CD4-positive, alpha-beta T cell (primary cell): ENCODE measurements at regions not wholly inside any gene's neighbourhood (a gene's known extent, or its start where the extent isn't known, plus 50 kb on each side); places are given as distances from the start of the nearest gene placed in this dataset.

Source experiments
- ATAC-seq: fragments of 200-7000 bp; cut with Tn5 transposase; one replicate; pipeline ENCODE4 v1.10.0; 2022; ENCODE audit warnings: mild to moderate bottlenecking; ENCODE audit not compliant: poor library complexity
- CTCF ChIA-PET: fragments of 350-600 bp; sonication (Branson Sonifier 250); formaldehyde crosslinking; loops from one replicate; lab custom pipeline; 2021; ENCODE audit warnings: antibody characterized with exemption, inconsistent platforms; lab: Charles Lee
- POLR2A ChIA-PET: fragments of 350-600 bp; sonication (Branson Sonifier 250); formaldehyde crosslinking; loops from one replicate; lab custom pipeline; 2021; ENCODE audit warnings: antibody characterized with exemption, inconsistent platforms; lab: Charles Lee
- DNase-seq, 14 experiments: peaks; one replicate each; pipeline ENCODE4 v3.0.0-alpha.2; 2013 to 2020; ENCODE audit warnings: mixed read lengths in 2 of 14
- H3K27ac ChIP-seq, 2 donors: one replicate each; pipeline versions ENCODE4 v1.5.1 to v1.7.0; 2013; ENCODE audit warnings: low read length in 2 of 2, low read depth in 1 of 2, mild to moderate bottlenecking in 1 of 2
- H3K27me3 ChIP-seq, 2 experiments: 1 replicate in 1 of 2; 2 replicates in 1 of 2; pipeline versions ENCODE4 v1.6.1 to v1.7.0; 2013; ENCODE audit warnings: low read length in 2 of 2, control low read depth in 1 of 2, mild to moderate bottlenecking in 1 of 2, moderate library complexity in 1 of 2; ENCODE audit not compliant: insufficient read depth in 2 of 2, control insufficient read depth in 1 of 2
- H3K36me3 ChIP-seq: one replicate; pipeline ENCODE4 v1.6.1; 2013; ENCODE audit warnings: low read length, control low read depth; ENCODE audit not compliant: insufficient read depth
- H3K4me1 ChIP-seq: one replicate; pipeline ENCODE4 v1.6.1; 2013; ENCODE audit warnings: low read length, control low read depth; ENCODE audit not compliant: insufficient read depth
- H3K4me3 ChIP-seq: one replicate; pipeline ENCODE4 v1.5.1; 2013; ENCODE audit warnings: mild to moderate bottlenecking, low read length, moderate library complexity
- H3K9me3 ChIP-seq, 2 experiments: 1 replicate in 1 of 2; 2 replicates in 1 of 2; pipeline versions ENCODE4 v1.6.1 to v1.7.0; 2013; ENCODE audit warnings: low read length in 2 of 2, mild to moderate bottlenecking in 2 of 2, control low read depth in 1 of 2, moderate library complexity in 1 of 2; ENCODE audit not compliant: control insufficient read depth in 1 of 2, insufficient read depth in 1 of 2
- H3K27ac Mint-ChIP-seq: one replicate; pipeline ENCODE4 v1.8.0; 2020; ENCODE audit warnings: mixed read lengths
- H3K27me3 Mint-ChIP-seq: one replicate; pipeline ENCODE4 v1.8.0; 2021; ENCODE audit warnings: mixed read lengths
- H3K36me3 Mint-ChIP-seq: one replicate; pipeline ENCODE4 v1.8.0; 2021; ENCODE audit warnings: low read depth, mixed read lengths
- H3K4me1 Mint-ChIP-seq: one replicate; pipeline ENCODE4 v1.8.0; 2021; ENCODE audit warnings: low read depth, mixed read lengths
- H3K4me3 Mint-ChIP-seq: one replicate; pipeline ENCODE4 v1.8.0; 2020; ENCODE audit warnings: mild to moderate bottlenecking, mixed read lengths
- H3K9me3 Mint-ChIP-seq: one replicate; pipeline ENCODE4 v1.8.0; 2020; ENCODE audit warnings: mixed read lengths
- CTCF ChIP-seq: fragments of 200-600 bp; IDR thresholded peaks from one replicate; pipeline ENCODE4 v1.8.0; 2022; ENCODE audit warnings: antibody characterized with exemption, mild to moderate bottlenecking
- intact Hi-C, 2 experiments: fragments of 100-400 bp; cut with DNase I in 1 of 2; cut with micrococcal nuclease in 1 of 2; formaldehyde crosslinking; loops; one replicate each; pipeline versions ENCODE4 v1.15.1 to v1.9.0; 2023 to 2025; cut with DNase I, micrococcal nuclease

- TF ChIP-seq CTCF: no peak
- no peak overlapping the region for H3K27ac ChIP-seq
- no peak overlapping the region for H3K4me3 Mint-ChIP-seq
- DNase-seq (no peak), ATAC-seq (no peak)
- CTCF ChIA-PET: no interaction called here
- intact Hi-C loops: no loop called here
- no peaks in the 10 kb centered on the region for H3K27me3 Mint-ChIP-seq
- no peaks in the 10 kb centered on the region for H3K9me3 ChIP-seq
- no peaks in the 10 kb centered on the region for H3K4me1 ChIP-seq
- H3K9me3 Mint-ChIP-seq: peaks cover 4% of the 10 kb centered on the region
- no peak overlapping the region for H3K27ac Mint-ChIP-seq
- no peaks in the 10 kb centered on the region for H3K27me3 ChIP-seq
- no peaks in the 10 kb centered on the region for H3K36me3 ChIP-seq
- POLR2A ChIA-PET: no interaction called here
- no peak overlapping the region for H3K4me3 ChIP-seq
- no peaks in the 10 kb centered on the region for H3K36me3 Mint-ChIP-seq
- no peaks in the 10 kb centered on the region for H3K4me1 Mint-ChIP-seq
These were observed 182.6 kb downstream of the TRPC6 start for GRCh38 chr11:101401245-101401644.

- ChIA-PET POLR2A (no interaction called here), CTCF (no interaction called here)
- no peaks in the 10 kb centered on the region for H3K9me3 ChIP-seq
- DNase-seq: no peak
- no peak for TF ChIP-seq CTCF
- Mint-ChIP-seq H3K9me3 (peaks cover 8% of the 10 kb centered on the region), H3K36me3 (no peaks in the 10 kb centered on the region), H3K4me3 (no peak overlapping the region), H3K27ac (no peak overlapping the region), H3K27me3 (no peaks in the 10 kb centered on the region), H3K4me1 (no peaks in the 10 kb centered on the region)
- no peak overlapping the region for H3K4me3 ChIP-seq
- no peaks in the 10 kb centered on the region for H3K4me1 ChIP-seq
- H3K36me3 ChIP-seq: no peaks in the 10 kb centered on the region
- no peaks in the 10 kb centered on the region for H3K27me3 ChIP-seq
- intact Hi-C loops: no loop called here
- ATAC-seq: no peak
- no peak overlapping the region for H3K27ac ChIP-seq
These were observed 185.8 kb downstream of the TRPC6 start for GRCh38 chr11:101397979-101398378.

- no peak for DNase-seq
- Mint-ChIP-seq H3K9me3 (peaks cover 7% of the 10 kb centered on the region), H3K36me3 (no peaks in the 10 kb centered on the region), H3K4me3 (no peak overlapping the region), H3K27me3 (no peaks in the 10 kb centered on the region), H3K27ac (no peak overlapping the region), H3K4me1 (no peaks in the 10 kb centered on the region)
- no peak for ATAC-seq
- ChIA-PET CTCF (no interaction called here), POLR2A (no interaction called here)
- Histone ChIP-seq H3K27ac (no peak overlapping the region), H3K9me3 (no peaks in the 10 kb centered on the region), H3K4me1 (no peaks in the 10 kb centered on the region), H3K36me3 (no peaks in the 10 kb centered on the region), H3K4me3 (no peak overlapping the region), H3K27me3 (no peaks in the 10 kb centered on the region)
- intact Hi-C loops: no loop called here
- no peak for TF ChIP-seq CTCF
These were observed 193.3 kb downstream of the TRPC6 start for GRCh38 chr11:101390539-101390938.
